A673 (cell line): ENCODE measurements at regions not wholly inside any gene's neighbourhood (a gene's known extent, or its start where the extent isn't known, plus 50 kb on each side); places are given as distances from the start of the nearest gene placed in this dataset.

Experiments used
- EZH2 ChIP-seq: fragments of 200-600 bp; sonication (generic); IDR thresholded peaks from 2 replicates; pipeline ENCODE4 v1.6.1; 2017; ENCODE audit warnings: borderline replicate concordance, low read depth, mild to moderate bottlenecking, mixed read lengths, antibody characterized with exemption, low read length; ENCODE audit not compliant: poor library complexity, severe bottlenecking
- TF ChIP-seq, protein P1 (sequence below): fragments of 300-800, 200-600 bp; sonication (generic); conservative IDR thresholded peaks from 2 replicates; pipeline ENCODE4 v1.5.1; 2017; ENCODE audit warnings: low read depth, mild to moderate bottlenecking, antibody characterized with exemption, low read length, moderate library complexity, mixed read lengths

DNA sequence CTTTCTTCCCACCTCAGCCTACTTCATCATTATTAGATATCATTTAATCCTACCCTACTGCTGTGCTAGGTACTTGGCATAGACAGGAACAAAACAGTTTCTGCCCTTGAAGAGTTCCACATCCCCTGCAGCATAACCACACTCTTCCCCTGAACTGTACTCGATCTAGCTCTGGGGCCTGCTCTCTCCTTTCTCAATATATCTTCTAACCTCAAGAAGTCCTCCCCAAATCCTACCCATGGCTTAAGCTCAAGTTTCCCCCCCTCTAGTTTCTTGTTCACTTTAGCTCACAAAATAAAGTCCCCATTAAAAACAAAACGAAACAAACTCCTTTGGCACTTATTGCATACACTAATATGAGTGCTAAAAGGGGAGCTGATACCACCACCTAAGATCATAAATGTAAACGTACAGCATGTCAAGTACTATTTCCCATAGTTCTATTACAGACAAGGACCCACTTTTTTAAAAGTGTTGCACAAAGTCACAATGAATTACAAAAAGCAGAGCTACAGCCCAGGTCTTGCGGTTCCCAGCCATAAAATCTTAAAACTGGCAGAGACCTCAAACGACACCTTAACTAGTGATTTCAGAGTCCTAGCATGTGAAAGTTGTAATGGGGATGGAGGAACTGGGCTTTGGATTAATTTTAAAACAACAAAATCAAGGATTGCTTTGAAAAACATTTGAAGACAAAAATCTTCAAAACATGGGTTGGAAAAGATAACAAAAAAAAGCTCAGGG is 80.7 kb downstream of the PTPDC1 start:
- TF ChIP-seq, protein P1, sequence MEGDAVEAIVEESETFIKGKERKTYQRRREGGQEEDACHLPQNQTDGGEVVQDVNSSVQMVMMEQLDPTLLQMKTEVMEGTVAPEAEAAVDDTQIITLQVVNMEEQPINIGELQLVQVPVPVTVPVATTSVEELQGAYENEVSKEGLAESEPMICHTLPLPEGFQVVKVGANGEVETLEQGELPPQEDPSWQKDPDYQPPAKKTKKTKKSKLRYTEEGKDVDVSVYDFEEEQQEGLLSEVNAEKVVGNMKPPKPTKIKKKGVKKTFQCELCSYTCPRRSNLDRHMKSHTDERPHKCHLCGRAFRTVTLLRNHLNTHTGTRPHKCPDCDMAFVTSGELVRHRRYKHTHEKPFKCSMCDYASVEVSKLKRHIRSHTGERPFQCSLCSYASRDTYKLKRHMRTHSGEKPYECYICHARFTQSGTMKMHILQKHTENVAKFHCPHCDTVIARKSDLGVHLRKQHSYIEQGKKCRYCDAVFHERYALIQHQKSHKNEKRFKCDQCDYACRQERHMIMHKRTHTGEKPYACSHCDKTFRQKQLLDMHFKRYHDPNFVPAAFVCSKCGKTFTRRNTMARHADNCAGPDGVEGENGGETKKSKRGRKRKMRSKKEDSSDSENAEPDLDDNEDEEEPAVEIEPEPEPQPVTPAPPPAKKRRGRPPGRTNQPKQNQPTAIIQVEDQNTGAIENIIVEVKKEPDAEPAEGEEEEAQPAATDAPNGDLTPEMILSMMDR: no peak
- TF ChIP-seq EZH2: no peak
